WI38 (cell line): ENCODE measurements at regions not wholly inside any gene's neighbourhood (a gene's known extent, or its start where the extent isn't known, plus 50 kb on each side); places are given as distances from the start of the nearest gene placed in this dataset.

Experiments used
- H3K4me3 ChIP-seq: 2 replicates; pipeline ENCODE4 v1.5.1; 2011; ENCODE audit warnings: low read depth, mild to moderate bottlenecking, control low read depth, low read length
- CTCF ChIP-seq: IDR thresholded peaks from 2 replicates; pipeline ENCODE4 v1.5.1; 2012; ENCODE audit warnings: low read depth, mild to moderate bottlenecking, control low read depth, low read length

DNA sequence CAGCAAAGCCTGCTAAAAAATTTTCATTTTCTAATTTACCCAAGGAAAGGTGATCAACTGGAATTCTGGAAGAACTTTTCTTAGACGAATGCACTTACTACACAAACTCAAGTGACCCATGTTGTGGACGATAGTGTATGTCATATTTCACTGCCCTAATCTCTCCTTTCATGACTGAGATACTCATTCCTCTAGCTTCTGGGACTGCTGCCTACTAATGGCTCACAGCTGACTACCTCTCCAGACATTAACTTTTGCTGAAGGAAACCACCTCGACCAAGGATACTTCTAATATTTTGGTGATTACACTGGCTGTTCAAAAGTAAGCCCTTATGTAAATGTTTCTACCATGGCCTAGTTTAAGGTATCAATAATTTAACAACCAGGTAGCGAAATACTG, 959.9 kb upstream of the GHITM start:
- TF ChIP-seq CTCF = no peak
- no peak overlapping the region for H3K4me3 ChIP-seq

DNA sequence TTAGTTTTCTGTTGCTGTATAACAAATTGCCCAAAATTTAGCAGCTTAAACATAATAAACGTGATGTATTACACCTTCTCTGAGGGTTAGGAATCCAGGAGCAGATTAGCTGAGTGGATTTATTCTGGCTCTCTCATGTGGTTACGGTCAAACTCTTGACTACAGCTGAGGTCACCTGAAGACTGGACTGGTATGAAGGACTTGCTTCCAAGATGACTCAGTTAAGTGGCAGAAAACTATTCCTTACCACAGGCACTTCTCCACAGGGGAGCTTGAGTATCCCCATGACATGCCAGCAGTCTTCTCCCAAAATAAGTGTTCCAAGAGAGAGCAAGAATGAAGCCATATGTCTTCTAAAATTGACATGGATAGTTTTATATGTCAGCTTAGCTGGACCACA, 957.2 kb upstream of the GHITM start:
- no peak for TF ChIP-seq CTCF
- H3K4me3 ChIP-seq = no peak overlapping the region

GRCh38 chr10:83184641-83185040, 954.7 kb upstream of the GHITM start:
- H3K4me3 ChIP-seq = no peak overlapping the region
- no peak for TF ChIP-seq CTCF

GRCh38 chr10:83190614-83191013, 948.7 kb upstream of the GHITM start:
- no peak for TF ChIP-seq CTCF
- H3K4me3 ChIP-seq = no peak overlapping the region

- TF ChIP-seq CTCF = no peak
- no peak overlapping the region for H3K4me3 ChIP-seq
Measured at GRCh38 chr10:83193026-83193425, 946.3 kb upstream of the GHITM start.

- TF ChIP-seq CTCF = no peak
- H3K4me3 ChIP-seq = no peak overlapping the region
Measured at GRCh38 chr10:83195021-83195420, 944.3 kb upstream of the GHITM start.

DNA sequence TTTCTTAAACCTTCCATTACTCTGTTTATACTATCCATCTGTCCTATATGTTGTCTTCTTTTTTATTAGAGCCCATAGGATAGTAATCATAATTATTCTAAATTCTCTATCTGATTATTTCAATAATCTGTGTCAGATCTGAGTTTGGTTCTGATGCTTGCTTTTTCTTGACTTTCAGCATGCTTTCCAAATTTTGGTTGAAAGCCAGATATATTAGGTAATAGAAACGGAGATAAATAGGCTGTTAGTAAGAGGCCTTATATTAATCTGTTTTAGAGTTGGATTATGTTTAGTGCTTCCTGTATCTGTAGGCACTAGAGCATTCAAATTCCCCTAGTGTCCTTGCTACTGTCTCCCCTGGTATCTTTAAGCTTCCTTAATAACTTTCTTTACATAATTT, 939.9 kb upstream of the GHITM start:
- TF ChIP-seq CTCF = no peak
- no peak overlapping the region for H3K4me3 ChIP-seq
